Neutrophil (primary cell): ENCODE measurements at regions not wholly inside any gene's neighbourhood (a gene's known extent, or its start where the extent isn't known, plus 50 kb on each side); places are given as distances from the start of the nearest gene placed in this dataset.
"Not testable (repeated sequence)": the region's sequence is repeated elsewhere in the genome, so short reads cannot be mapped to it uniquely, and the experiment has no call there.

ENCODE experiments used
- H3K27ac ChIP-seq: fragments of 200-600 bp; sonication (generic); 2 replicates; pipeline ENCODE4 v1.5.1; 2016; ENCODE audit warnings: mild to moderate bottlenecking, moderate library complexity
- H3K27me3 ChIP-seq: fragments of 200-600 bp; sonication (generic); 2 replicates; pipeline ENCODE4 v1.6.0; 2016; ENCODE audit warnings: mild to moderate bottlenecking
- H3K36me3 ChIP-seq: fragments of 200-600 bp; sonication (generic); 2 replicates; pipeline ENCODE4 v1.5.1; 2017
- H3K4me1 ChIP-seq, 2 experiments: fragments of 200-600 bp in 1 of 2; sonication (generic) in 1 of 2; 1 replicate in 1 of 2; 2 replicates in 1 of 2; pipeline versions ENCODE4 v1.5.1 to v1.6.1; 2013 to 2016; ENCODE audit warnings: low read depth in 1 of 2, low read length in 1 of 2, mild to moderate bottlenecking in 1 of 2, moderate library complexity in 1 of 2; ENCODE audit not compliant: control insufficient read depth in 1 of 2, insufficient read depth in 1 of 2
- H3K4me3 ChIP-seq, 2 experiments: fragments of 200-600 bp in 1 of 2; sonication (generic) in 1 of 2; 1 replicate in 1 of 2; 2 replicates in 1 of 2; pipeline ENCODE4 v1.5.1; 2013 to 2016; ENCODE audit warnings: low read depth in 1 of 2, low read length in 1 of 2, mild to moderate bottlenecking in 1 of 2, moderate library complexity in 1 of 2
- H3K9me3 ChIP-seq: fragments of 200-600 bp; sonication (generic); 2 replicates; pipeline ENCODE4 v1.5.1; 2016
- CTCF ChIP-seq: fragments of 200-600 bp; sonication (generic); IDR thresholded peaks from 2 replicates; pipeline ENCODE4 v1.5.1; 2016; ENCODE audit warnings: antibody characterized with exemption

- no peak overlapping the region for H3K4me3 ChIP-seq
- no peaks in the 10 kb centered on the region for H3K36me3 ChIP-seq
- TF ChIP-seq CTCF, result no peak
- no peak overlapping the region for H3K27ac ChIP-seq
- H3K9me3 ChIP-seq, result peaks cover 4% of the 10 kb centered on the region
- no peaks in the 10 kb centered on the region for H3K27me3 ChIP-seq
- H3K4me1 ChIP-seq, result no peaks in the 10 kb centered on the region
Observed at GRCh38 chr10:3380406-3381050, 207.9 kb upstream of the PITRM1 start.

- peaks cover 4% of the 10 kb centered on the region for H3K9me3 ChIP-seq
- TF ChIP-seq CTCF, result no peak
Observed at GRCh38 chr10:3376631-3377030, 204.0 kb upstream of the PITRM1 start.

GRCh38 chr10:3375505-3375904 lies 202.9 kb upstream of the PITRM1 start:
- H3K27me3 ChIP-seq, result no peaks in the 10 kb centered on the region
- no peaks in the 10 kb centered on the region for H3K4me1 ChIP-seq
- peaks cover 4% of the 10 kb centered on the region for H3K9me3 ChIP-seq
- TF ChIP-seq CTCF, result no peak
- no peaks in the 10 kb centered on the region for H3K36me3 ChIP-seq
- no peak overlapping the region for H3K27ac ChIP-seq
- H3K4me3 ChIP-seq, result no peak overlapping the region

More at GRCh38 chr10:3376631-3377030, 204.0 kb upstream of the PITRM1 start:
- Histone ChIP-seq H3K36me3 (no peaks in the 10 kb centered on the region), H3K27me3 (no peaks in the 10 kb centered on the region), H3K4me3 (no peak overlapping the region), H3K27ac (no peak overlapping the region), H3K4me1 (no peaks in the 10 kb centered on the region)

- Histone ChIP-seq H3K27ac (no peak overlapping the region), H3K4me1 (no peaks in the 10 kb centered on the region), H3K9me3 (peaks cover 3% of the 10 kb centered on the region), H3K27me3 (no peaks in the 10 kb centered on the region), H3K36me3 (no peaks in the 10 kb centered on the region), H3K4me3 (no peak overlapping the region)
- no peak for TF ChIP-seq CTCF
Observed at GRCh38 chr10:3374914-3375313, 202.3 kb upstream of the PITRM1 start.

- not testable (repeated sequence) for H3K9me3 ChIP-seq, H3K27ac ChIP-seq, H3K4me3 ChIP-seq, H3K36me3 ChIP-seq, H3K4me1 ChIP-seq, H3K27me3 ChIP-seq
Observed at GRCh38 chr10:3373374-3374027, 200.9 kb upstream of the PITRM1 start.

- Histone ChIP-seq H3K4me1 (no peaks in the 10 kb centered on the region), H3K27ac (no peak overlapping the region), H3K27me3 (no peaks in the 10 kb centered on the region), H3K36me3 (no peaks in the 10 kb centered on the region), H3K9me3 (no peaks in the 10 kb centered on the region), H3K4me3 (no peak overlapping the region)
- no peak for TF ChIP-seq CTCF
Observed at GRCh38 chr10:3372281-3372680, 199.7 kb upstream of the PITRM1 start.

GRCh38 chr10:3371624-3372023 lies 199.0 kb upstream of the PITRM1 start:
- not testable (repeated sequence) for H3K9me3 ChIP-seq, H3K27me3 ChIP-seq, H3K36me3 ChIP-seq, H3K27ac ChIP-seq, H3K4me1 ChIP-seq, H3K4me3 ChIP-seq
